GM23248 (cell line): ENCODE measurements at regions not wholly inside any gene's neighbourhood (a gene's known extent, or its start where the extent isn't known, plus 50 kb on each side); places are given as distances from the start of the nearest gene placed in this dataset.

Experiments used
- EZH2 ChIP-seq: fragments of 200-600 bp; sonication (generic); IDR thresholded peaks from 2 replicates; pipeline ENCODE4 v1.6.1; 2018; ENCODE audit warnings: antibody characterized with exemption, mild to moderate bottlenecking; ENCODE audit not compliant: insufficient read depth, poor library complexity, severe bottlenecking
- EZH2phosphoT487 ChIP-seq: fragments of 200-600 bp; sonication (generic); IDR thresholded peaks from 2 replicates; pipeline ENCODE4 v1.6.1; 2018; ENCODE audit warnings: antibody characterized with exemption, moderate library complexity, mild to moderate bottlenecking, low read depth; ENCODE audit not compliant: insufficient read depth

- TF ChIP-seq EZH2phosphoT487 (no peak), EZH2 (no peak)
Measured at GRCh38 chr6:84282550-84282949, 55.1 kb upstream of the CEP162 start.
